Keratinocyte (primary cell): ENCODE measurements at regions not wholly inside any gene's neighbourhood (a gene's known extent, or its start where the extent isn't known, plus 50 kb on each side); places are given as distances from the start of the nearest gene placed in this dataset.

Experiments
- DNase-seq: peaks from one replicate; pipeline ENCODE4 v3.0.0-alpha.2; 2011; ENCODE audit warnings: low read depth, missing footprints, low spot score
- FAIRE-seq: peaks from 2 replicates; lab custom pipeline; 2011; peaks lifted over from hg19 to GRCh38; lab: Jason Lieb, UNC
- H2AFZ ChIP-seq: 2 replicates; pipeline ENCODE4 v1.6.0; 2012; ENCODE audit warnings: low read length, control low read depth, inconsistent platforms; ENCODE audit not compliant: control insufficient read depth
- H3K27ac ChIP-seq: 2 replicates; pipeline ENCODE4 v1.5.1; 2011; ENCODE audit warnings: low read length; ENCODE audit not compliant: control insufficient read depth, insufficient read depth
- H3K27me3 ChIP-seq: 3 replicates; pipeline ENCODE4 v1.6.0; 2011; ENCODE audit warnings: low read length; ENCODE audit not compliant: control insufficient read depth, insufficient read depth; ENCODE audit errors: extremely low read depth
- H3K36me3 ChIP-seq, 2 experiments: 2 replicates in 1 of 2; 3 replicates in 1 of 2; pipeline ENCODE4 v1.5.1; 2011; ENCODE audit warnings: low read length in 2 of 2, mild to moderate bottlenecking in 1 of 2; ENCODE audit not compliant: control insufficient read depth in 2 of 2, insufficient read depth in 2 of 2; ENCODE audit errors: extremely low read depth in 1 of 2
- H3K4me1 ChIP-seq: 3 replicates; pipeline ENCODE4 v1.5.1; 2011; ENCODE audit warnings: low read length; ENCODE audit not compliant: control insufficient read depth, insufficient read depth; ENCODE audit errors: extremely low read depth
- H3K4me2 ChIP-seq: 3 replicates; pipeline ENCODE4 v1.6.0; 2011; ENCODE audit warnings: low read depth, low read length; ENCODE audit not compliant: control insufficient read depth, insufficient read depth; ENCODE audit errors: extremely low read depth
- H3K4me3 ChIP-seq, 3 experiments: fragments of 200-600 bp in 1 of 3; sonication (generic) in 1 of 3; 2 replicates in 2 of 3; 3 replicates in 1 of 3; pipeline ENCODE4 v1.5.1; 2011 to 2016; ENCODE audit warnings: low read length in 3 of 3, mild to moderate bottlenecking in 3 of 3, control low read depth in 2 of 3, inconsistent platforms in 1 of 3, low read depth in 1 of 3, mixed read lengths in 1 of 3, mixed run types in 1 of 3, moderate library complexity in 1 of 3; ENCODE audit not compliant: control insufficient read depth in 2 of 3, insufficient read depth in 2 of 3; ENCODE audit errors: extremely low read depth in 1 of 3
- H3K79me2 ChIP-seq: 2 replicates; pipeline ENCODE4 v1.6.0; 2012; ENCODE audit warnings: low read length; ENCODE audit not compliant: control insufficient read depth, insufficient read depth
- H3K9ac ChIP-seq: 3 replicates; pipeline ENCODE4 v1.6.0; 2011; ENCODE audit warnings: low read length; ENCODE audit not compliant: control insufficient read depth, insufficient read depth; ENCODE audit errors: extremely low read depth
- H3K9me1 ChIP-seq: 3 replicates; pipeline ENCODE4 v1.6.0; 2011; ENCODE audit warnings: low read length; ENCODE audit not compliant: control insufficient read depth, insufficient read depth; ENCODE audit errors: extremely low read depth
- H3K9me3 ChIP-seq: 2 replicates; pipeline ENCODE4 v1.5.1; 2012; ENCODE audit warnings: low read depth, low read length; ENCODE audit not compliant: control insufficient read depth
- H4K20me1 ChIP-seq: 3 replicates; pipeline ENCODE4 v1.6.0; 2011; ENCODE audit warnings: low read length; ENCODE audit not compliant: control insufficient read depth, insufficient read depth; ENCODE audit errors: extremely low read depth
- CTCF ChIP-seq, 3 experiments: IDR thresholded peaks in 1 of 3; conservative IDR thresholded peaks in 1 of 3; optimal IDR thresholded peaks in 1 of 3; 2 replicates in 2 of 3; 3 replicates in 1 of 3; pipeline versions ENCODE3 to v1.5.1; 2011; ENCODE audit warnings: low read length in 3 of 3, mild to moderate bottlenecking in 3 of 3, moderate library complexity in 2 of 3, control low read depth in 1 of 3, inconsistent platforms in 1 of 3; ENCODE audit not compliant: insufficient read depth in 2 of 3; ENCODE audit errors: extremely low read depth in 1 of 3
- EZH2 ChIP-seq: IDR thresholded peaks from one replicate; pipeline ENCODE4 v1.6.1; 2012; ENCODE audit warnings: inconsistent platforms, mild to moderate bottlenecking, low read length, moderate library complexity
- dilution Hi-C: fragments of 300-500 bp; cut with MboI; formaldehyde crosslinking; loops from one replicate; pipeline ENCODE4 v1.7.0; 2020; ENCODE audit warnings: low sequenced_read_pairs; ENCODE audit not compliant: extremely low pct_ligation_motif_present

GRCh38 chr1:72643142-72643541 lies 360.8 kb upstream of the NEGR1 start:
- DNase-seq, result no peak
- no peak for FAIRE-seq

GRCh38 chr1:72637593-72637992 lies 355.3 kb upstream of the NEGR1 start:
- DNase-seq, result no peak
- no peaks in the 10 kb centered on the region for H3K9me3 ChIP-seq
- dilution Hi-C loops, result no loop called here
- no peaks in the 10 kb centered on the region for H3K4me1 ChIP-seq
- no peak overlapping the region for H3K27ac ChIP-seq
- H3K27me3 ChIP-seq, result peaks cover 4% of the 10 kb centered on the region
- no peaks in the 10 kb centered on the region for H3K79me2 ChIP-seq
- H3K36me3 ChIP-seq, result no peaks in the 10 kb centered on the region
- no peaks in the 10 kb centered on the region for H3K9me1 ChIP-seq
- H3K4me3 ChIP-seq, result no peak overlapping the region
- no peaks in the 10 kb centered on the region for H4K20me1 ChIP-seq
- no peak overlapping the region for H3K4me2 ChIP-seq
- TF ChIP-seq EZH2 (no peak), CTCF (optimal IDR thresholded peaks at IDR 0.05 in 1 of 3, IDR thresholded peaks at IDR 0.05 in 1 of 3, conservative IDR thresholded peaks at IDR 0.05 in 1 of 3; ENCODE audit: extremely low read depth in 1 of 3, insufficient read depth in 2 of 3, low read length in 3 of 3) (no peak)
- H3K9ac ChIP-seq, result no peak overlapping the region
- no peak overlapping the region for H2AFZ ChIP-seq
- no peak for FAIRE-seq

More at GRCh38 chr1:72643142-72643541, 360.8 kb upstream of the NEGR1 start:
- dilution Hi-C loops, result no loop called here
- Histone ChIP-seq H3K27ac (no peak overlapping the region), H3K9me1 (no peaks in the 10 kb centered on the region), H3K36me3 (no peaks in the 10 kb centered on the region), H3K4me1 (no peaks in the 10 kb centered on the region), H3K9ac (no peak overlapping the region), H2AFZ (no peak overlapping the region), H4K20me1 (no peaks in the 10 kb centered on the region), H3K79me2 (no peaks in the 10 kb centered on the region), H3K27me3 (no peaks in the 10 kb centered on the region), H3K4me2 (no peak overlapping the region), H3K4me3 (no peak overlapping the region), H3K9me3 (no peaks in the 10 kb centered on the region)
- TF ChIP-seq CTCF (optimal IDR thresholded peaks at IDR 0.05 in 1 of 3, IDR thresholded peaks at IDR 0.05 in 1 of 3, conservative IDR thresholded peaks at IDR 0.05 in 1 of 3; ENCODE audit: extremely low read depth in 1 of 3, insufficient read depth in 2 of 3, low read length in 3 of 3) (no peak), EZH2 (no peak)
